HFFc6 (cell line): ENCODE measurements at regions not wholly inside any gene's neighbourhood (a gene's known extent, or its start where the extent isn't known, plus 50 kb on each side); places are given as distances from the start of the nearest gene placed in this dataset.

Source experiments
- DNase-seq: peaks from one replicate; pipeline ENCODE4 v3.0.0-alpha.2; 2018
- H3K27ac Mint-ChIP-seq: 2 replicates; pipeline ENCODE4 v1.8.0; 2020; ENCODE audit warnings: mild to moderate bottlenecking, mixed read lengths
- H3K27me3 Mint-ChIP-seq: 2 replicates; pipeline ENCODE4 v1.8.0; 2021; ENCODE audit warnings: mild to moderate bottlenecking, moderate library complexity, mixed read lengths; ENCODE audit not compliant: insufficient read depth
- H3K36me3 Mint-ChIP-seq: 2 replicates; pipeline ENCODE4 v1.8.0; 2021; ENCODE audit warnings: low read depth, mixed read lengths
- H3K4me1 Mint-ChIP-seq: 2 replicates; pipeline ENCODE4 v1.8.0; 2020; ENCODE audit warnings: low read depth, mixed read lengths
- H3K4me3 Mint-ChIP-seq: 2 replicates; pipeline ENCODE4 v1.8.0; 2020; ENCODE audit warnings: mild to moderate bottlenecking, moderate library complexity, mixed read lengths
- H3K9me3 Mint-ChIP-seq: 2 replicates; pipeline ENCODE4 v1.8.0; 2020; ENCODE audit warnings: mild to moderate bottlenecking, mixed read lengths
- TF ChIP-seq, protein P1 (sequence below): fragments of 200-600 bp; sonication (generic); IDR thresholded peaks from 2 replicates; pipeline ENCODE4 v1.5.0; 2021; ENCODE audit warnings: antibody characterized with exemption, mild to moderate bottlenecking

DNA sequence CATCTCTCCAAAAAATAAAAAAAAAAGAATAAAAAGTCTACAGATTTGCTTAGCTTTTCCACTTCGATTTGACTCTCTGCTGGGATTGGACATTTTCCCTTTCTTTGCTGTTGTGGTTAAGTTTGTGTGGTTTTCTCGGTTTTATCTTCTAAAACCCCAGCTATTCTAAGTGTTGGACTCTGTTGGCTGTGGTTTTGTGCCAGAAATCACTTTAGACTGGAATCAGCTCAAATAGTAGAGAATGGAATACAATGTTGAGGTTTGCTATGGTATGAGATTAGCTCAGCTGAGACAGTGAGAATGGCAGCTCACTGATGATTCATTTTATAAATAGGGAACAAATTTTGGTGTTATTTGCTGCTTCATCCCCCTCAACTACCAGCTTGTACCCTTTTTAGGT, 116.0 kb downstream of the BUB3 start:
- Mint-ChIP-seq H3K4me3 (no peak overlapping the region), H3K27me3 (peaks cover 7% of the 10 kb centered on the region), H3K9me3 (peaks cover 5% of the 10 kb centered on the region), H3K27ac (no peak overlapping the region), H3K4me1 (no peaks in the 10 kb centered on the region), H3K36me3 (no peaks in the 10 kb centered on the region)
- TF ChIP-seq, protein P1, sequence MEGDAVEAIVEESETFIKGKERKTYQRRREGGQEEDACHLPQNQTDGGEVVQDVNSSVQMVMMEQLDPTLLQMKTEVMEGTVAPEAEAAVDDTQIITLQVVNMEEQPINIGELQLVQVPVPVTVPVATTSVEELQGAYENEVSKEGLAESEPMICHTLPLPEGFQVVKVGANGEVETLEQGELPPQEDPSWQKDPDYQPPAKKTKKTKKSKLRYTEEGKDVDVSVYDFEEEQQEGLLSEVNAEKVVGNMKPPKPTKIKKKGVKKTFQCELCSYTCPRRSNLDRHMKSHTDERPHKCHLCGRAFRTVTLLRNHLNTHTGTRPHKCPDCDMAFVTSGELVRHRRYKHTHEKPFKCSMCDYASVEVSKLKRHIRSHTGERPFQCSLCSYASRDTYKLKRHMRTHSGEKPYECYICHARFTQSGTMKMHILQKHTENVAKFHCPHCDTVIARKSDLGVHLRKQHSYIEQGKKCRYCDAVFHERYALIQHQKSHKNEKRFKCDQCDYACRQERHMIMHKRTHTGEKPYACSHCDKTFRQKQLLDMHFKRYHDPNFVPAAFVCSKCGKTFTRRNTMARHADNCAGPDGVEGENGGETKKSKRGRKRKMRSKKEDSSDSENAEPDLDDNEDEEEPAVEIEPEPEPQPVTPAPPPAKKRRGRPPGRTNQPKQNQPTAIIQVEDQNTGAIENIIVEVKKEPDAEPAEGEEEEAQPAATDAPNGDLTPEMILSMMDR: no peak
- DNase-seq: peak; percentile 21

DNA sequence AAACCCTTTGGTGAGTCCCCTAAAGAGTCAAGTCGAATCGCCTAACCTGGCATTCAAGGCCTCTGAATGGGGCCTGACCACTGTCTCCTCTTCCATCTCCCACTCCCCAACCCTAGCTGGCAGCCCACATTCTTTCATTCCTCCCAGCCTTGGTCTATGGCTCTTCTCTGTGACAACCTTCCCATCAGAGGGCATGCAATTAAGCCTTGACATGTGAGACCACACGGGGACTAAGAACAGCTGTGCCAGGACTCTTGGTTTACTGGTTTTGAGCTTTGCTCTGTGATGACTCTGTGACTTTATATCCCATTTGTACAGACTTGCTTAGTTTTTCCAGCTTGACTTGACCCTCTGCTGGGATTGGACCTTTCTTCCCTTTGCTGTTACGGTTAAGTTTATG, 116.6 kb downstream of the BUB3 start:
- peaks cover 5% of the 10 kb centered on the region for H3K9me3 Mint-ChIP-seq
- TF ChIP-seq, protein P1: no peak
- no peak overlapping the region for H3K4me3 Mint-ChIP-seq
- H3K36me3 Mint-ChIP-seq: no peaks in the 10 kb centered on the region
- no peak for DNase-seq
- H3K4me1 Mint-ChIP-seq: no peaks in the 10 kb centered on the region
- peaks cover 7% of the 10 kb centered on the region for H3K27me3 Mint-ChIP-seq
- H3K27ac Mint-ChIP-seq: no peak overlapping the region

DNA sequence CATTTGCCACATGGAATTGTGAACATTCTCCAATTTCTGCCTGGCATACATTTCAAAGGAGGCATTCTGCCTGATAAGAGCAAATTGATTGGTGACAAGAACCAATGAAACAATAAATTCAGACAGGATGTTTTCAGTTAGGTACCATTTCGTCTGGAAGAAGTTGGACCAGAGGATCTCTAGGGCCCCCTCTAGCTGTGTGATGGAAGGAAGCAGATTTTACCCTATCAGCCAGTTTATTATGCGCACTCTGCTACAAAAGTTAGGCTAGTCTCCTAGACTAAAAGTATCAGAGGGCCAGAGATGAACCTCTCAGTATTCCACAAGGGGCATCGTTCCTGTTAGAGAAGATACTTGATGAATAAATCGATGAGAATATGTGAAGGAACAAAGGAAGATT, 118.0 kb downstream of the BUB3 start:
- Mint-ChIP-seq H3K4me3 (no peak overlapping the region), H3K27me3 (peaks cover 7% of the 10 kb centered on the region), H3K36me3 (no peaks in the 10 kb centered on the region), H3K9me3 (peaks cover 11% of the 10 kb centered on the region), H3K27ac (no peak overlapping the region), H3K4me1 (no peaks in the 10 kb centered on the region)
- DNase-seq: no peak
- TF ChIP-seq, protein P1: peak; percentile 27; the same call in 1 of the 2 replicates

DNA sequence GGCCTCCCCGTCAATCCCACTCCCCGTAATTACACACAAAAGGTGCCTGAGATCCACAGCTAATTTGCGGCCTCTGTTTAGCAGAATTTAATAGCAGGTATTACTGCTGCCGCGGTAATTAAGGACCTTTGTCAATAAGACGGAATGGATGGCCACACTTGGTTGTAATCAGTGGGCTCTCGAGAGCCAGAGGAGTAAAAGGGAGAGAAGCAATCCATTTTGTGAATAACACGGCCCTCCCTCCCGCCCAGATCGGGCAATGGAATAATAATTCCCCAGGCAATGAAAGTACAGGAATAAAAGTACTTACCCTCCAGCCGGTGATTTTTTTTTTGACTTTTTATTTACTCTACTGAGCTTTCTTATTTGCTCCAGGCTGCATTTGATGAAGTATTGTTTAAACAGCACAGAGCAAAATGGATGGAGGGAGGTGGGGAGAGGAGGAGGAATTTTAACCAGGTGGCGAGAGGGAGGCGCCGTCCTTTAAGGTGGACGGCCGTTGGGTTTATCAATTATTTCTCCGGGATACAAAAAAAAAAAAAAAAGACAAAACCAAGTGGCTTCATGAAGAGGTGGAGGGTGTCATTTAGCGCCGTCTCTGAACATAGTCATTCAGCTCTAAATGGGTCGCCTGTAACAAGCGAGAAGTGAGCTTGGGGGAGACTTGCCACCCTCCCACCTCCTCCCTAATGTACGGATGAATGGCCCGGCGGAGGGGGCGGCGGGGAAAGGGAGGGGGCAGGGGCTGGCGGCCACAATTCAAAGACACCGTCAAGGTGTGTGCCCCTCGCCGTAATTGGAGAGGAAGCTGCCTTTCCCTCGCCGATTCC, 120.3 kb downstream of the BUB3 start:
- DNase-seq: no peak
- H3K27ac Mint-ChIP-seq: no peak overlapping the region
- H3K4me3 Mint-ChIP-seq: no peak overlapping the region
- H3K4me1 Mint-ChIP-seq: no peaks in the 10 kb centered on the region
- peaks cover 21% of the 10 kb centered on the region for H3K9me3 Mint-ChIP-seq
- no peaks in the 10 kb centered on the region for H3K36me3 Mint-ChIP-seq
- peaks cover 7% of the 10 kb centered on the region for H3K27me3 Mint-ChIP-seq
- TF ChIP-seq, protein P1: no peak

DNA sequence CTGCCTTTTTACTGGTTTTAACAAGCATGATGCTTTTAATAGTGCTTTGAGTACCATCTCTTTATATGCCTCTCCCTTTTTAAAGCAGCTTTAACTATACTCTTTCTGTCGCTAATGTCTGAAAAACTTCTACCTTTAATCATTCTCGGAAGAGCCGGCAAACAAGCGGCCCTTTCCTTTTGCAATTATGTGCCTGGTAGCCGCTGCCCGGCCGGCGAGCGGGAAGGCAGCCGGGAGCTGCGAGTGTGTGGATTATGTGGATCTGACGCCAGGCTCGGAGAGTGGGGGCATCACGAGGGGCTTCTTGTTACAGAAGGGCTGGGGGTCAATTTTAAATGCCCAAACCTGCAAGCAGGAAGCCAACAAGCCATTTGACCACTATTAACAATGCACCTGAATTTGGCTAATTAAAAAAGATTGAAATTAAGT, 120.9 kb downstream of the BUB3 start:
- Mint-ChIP-seq H3K36me3 (no peaks in the 10 kb centered on the region), H3K27ac (no peak overlapping the region), H3K4me3 (no peak overlapping the region), H3K4me1 (no peaks in the 10 kb centered on the region), H3K27me3 (peaks cover 7% of the 10 kb centered on the region), H3K9me3 (peaks cover 24% of the 10 kb centered on the region)
- no peak for DNase-seq
- TF ChIP-seq, protein P1: no peak
